GM03348 (cell line): ENCODE measurements at regions not wholly inside any gene's neighbourhood (a gene's known extent, or its start where the extent isn't known, plus 50 kb on each side); places are given as distances from the start of the nearest gene placed in this dataset.

ENCODE experiments used
- DNase-seq: peaks from one replicate; pipeline ENCODE4 v3.0.0; 2012; ENCODE audit warnings: low spot score

GRCh38 chr1:5812295-5812694 is 179.9 kb downstream of the NPHP4 start:
- no peak for DNase-seq

- no peak for DNase-seq
These were observed 180.8 kb downstream of the NPHP4 start for GRCh38 chr1:5811419-5811818.

- DNase-seq, result no peak
These were observed 181.5 kb downstream of the NPHP4 start for GRCh38 chr1:5810553-5811270.

- DNase-seq, result no peak
These were observed 182.1 kb downstream of the NPHP4 start for GRCh38 chr1:5810131-5810530.

- no peak for DNase-seq
These were observed 182.9 kb downstream of the NPHP4 start for GRCh38 chr1:5809207-5809788.

- no peak for DNase-seq
These were observed 188.4 kb downstream of the NPHP4 start for GRCh38 chr1:5803851-5804250.

- no peak for DNase-seq
These were observed 189.6 kb downstream of the NPHP4 start for GRCh38 chr1:5802606-5803005.

- DNase-seq, result no peak
These were observed 193.3 kb downstream of the NPHP4 start for GRCh38 chr1:5798904-5799303.

- DNase-seq, result no peak
These were observed 194.0 kb downstream of the NPHP4 start for GRCh38 chr1:5798151-5798730.

- no peak for DNase-seq
These were observed 196.2 kb downstream of the NPHP4 start for GRCh38 chr1:5796028-5796427.

GRCh38 chr1:5794279-5794678 is 197.9 kb downstream of the NPHP4 start:
- no peak for DNase-seq

- DNase-seq, result no peak
These were observed 198.7 kb downstream of the NPHP4 start for GRCh38 chr1:5793516-5793915.

GRCh38 chr1:5781079-5781478 is 211.1 kb downstream of the NPHP4 start:
- DNase-seq, result no peak

GRCh38 chr1:5780324-5780716 is 211.9 kb downstream of the NPHP4 start:
- DNase-seq, result no peak

- no peak for DNase-seq
These were observed 212.5 kb downstream of the NPHP4 start for GRCh38 chr1:5779608-5780323.

- DNase-seq, result no peak
These were observed 216.1 kb downstream of the NPHP4 start for GRCh38 chr1:5776035-5776550.

- DNase-seq, result no peak
These were observed 218.2 kb downstream of the NPHP4 start for GRCh38 chr1:5774019-5774418.

GRCh38 chr1:5771788-5772187 is 220.4 kb downstream of the NPHP4 start:
- no peak for DNase-seq

- no peak for DNase-seq
These were observed 221.1 kb downstream of the NPHP4 start for GRCh38 chr1:5770981-5771765.

GRCh38 chr1:5769760-5770159 is 222.5 kb downstream of the NPHP4 start:
- DNase-seq, result no peak

GRCh38 chr1:5769146-5769545 is 223.1 kb downstream of the NPHP4 start:
- DNase-seq, result no peak

- DNase-seq, result no peak
These were observed 224.2 kb downstream of the NPHP4 start for GRCh38 chr1:5768014-5768413.
